Epidermal melanocyte (primary cell): ENCODE measurements at regions not wholly inside any gene's neighbourhood (a gene's known extent, or its start where the extent isn't known, plus 50 kb on each side); places are given as distances from the start of the nearest gene placed in this dataset.

ENCODE experiments used
- DNase-seq: peaks from one replicate; pipeline ENCODE4 v3.0.0; 2011; ENCODE audit warnings: low spot score; ENCODE audit not compliant: insufficient read length

- no peak for DNase-seq
Observed at GRCh38 chr18:73739098-73739497, 408.5 kb downstream of the FBXO15 start.

- DNase-seq, result no peak
Observed at GRCh38 chr18:73737990-73738389, 409.6 kb downstream of the FBXO15 start.

DNA sequence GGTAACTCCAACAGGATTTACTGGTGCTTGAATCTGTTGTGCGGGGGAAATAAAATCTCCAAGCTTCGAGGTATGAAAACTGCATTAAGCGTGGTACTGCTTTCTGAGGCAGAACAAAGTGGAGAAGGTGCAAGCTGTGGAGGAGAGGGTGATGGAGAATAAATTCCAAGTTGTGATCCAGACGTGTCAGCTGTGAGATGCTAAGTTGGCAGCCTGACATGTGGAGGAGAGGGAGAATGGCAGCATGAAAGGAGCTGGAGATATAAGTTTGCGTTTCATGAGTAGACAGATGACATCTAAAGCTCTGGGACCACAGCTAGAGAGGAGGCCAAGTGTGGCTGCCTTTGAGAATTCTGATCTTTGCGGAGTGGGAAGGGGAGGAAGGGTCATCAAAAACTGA lies 411.8 kb downstream of the FBXO15 start:
- no peak for DNase-seq

DNA sequence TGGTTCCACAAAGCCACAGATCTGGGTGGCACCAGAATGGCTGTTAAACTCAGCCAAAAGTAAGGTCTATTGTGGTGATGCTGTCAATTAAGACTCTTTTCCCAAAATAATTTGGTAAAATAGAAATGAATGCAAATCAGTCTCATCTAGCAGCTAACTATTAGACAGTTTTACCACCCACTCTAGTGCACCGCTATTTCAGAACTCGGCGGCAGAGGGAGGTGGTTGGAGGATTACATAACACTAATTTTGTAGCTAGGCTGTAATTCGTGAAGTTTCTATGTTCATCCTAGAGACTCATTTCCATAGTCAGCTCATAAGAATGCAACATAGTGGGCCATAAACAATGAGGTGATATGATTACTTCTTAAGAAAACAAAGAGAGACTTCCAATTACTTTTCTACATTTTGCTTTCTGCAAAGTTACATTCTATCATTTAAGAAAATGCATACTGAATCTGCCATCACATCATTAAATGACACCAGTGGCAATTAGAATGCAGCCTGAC lies 413.8 kb downstream of the FBXO15 start:
- no peak for DNase-seq

GRCh38 chr18:73733376-73733775 lies 414.3 kb downstream of the FBXO15 start:
- DNase-seq, result no peak

DNA sequence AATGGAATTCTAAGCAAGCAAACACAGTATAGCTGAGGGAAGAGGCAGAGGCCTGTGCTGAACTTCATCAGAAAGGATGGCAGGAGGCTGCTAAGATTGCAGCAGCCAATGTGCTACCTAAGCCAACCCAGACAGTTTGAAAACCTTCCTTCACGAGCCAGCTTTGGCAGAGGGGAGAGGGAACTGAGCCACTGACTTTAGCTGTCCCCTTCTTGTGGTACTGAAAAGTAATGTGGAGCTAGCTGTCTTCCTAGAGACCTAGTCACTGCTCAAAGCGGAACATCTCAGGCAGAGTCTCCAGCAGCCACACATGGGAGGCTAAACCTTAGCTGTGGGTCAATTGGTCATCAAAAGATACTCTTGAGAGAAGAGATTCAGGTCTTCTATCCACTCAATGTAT lies 419.0 kb downstream of the FBXO15 start:
- no peak for DNase-seq

DNA sequence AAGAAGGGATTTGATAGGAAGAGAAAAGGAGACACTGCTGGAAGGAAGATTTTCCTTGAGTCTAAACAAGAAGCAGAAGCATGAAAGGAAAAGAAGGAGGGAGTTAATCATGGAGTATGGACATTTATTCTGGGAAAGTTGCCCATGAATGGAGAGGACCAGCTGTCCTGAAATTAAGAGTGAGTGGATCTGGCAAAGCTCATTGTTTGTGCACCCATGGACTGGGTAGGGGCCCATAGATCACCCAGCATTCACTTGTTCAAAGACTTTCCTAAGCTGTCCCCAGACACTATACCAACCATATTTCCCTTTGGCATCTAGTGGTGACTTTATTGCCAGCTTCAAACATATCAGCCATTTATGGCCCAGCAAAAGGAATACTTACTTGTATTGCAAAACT lies 422.7 kb downstream of the FBXO15 start:
- DNase-seq, result no peak

DNA sequence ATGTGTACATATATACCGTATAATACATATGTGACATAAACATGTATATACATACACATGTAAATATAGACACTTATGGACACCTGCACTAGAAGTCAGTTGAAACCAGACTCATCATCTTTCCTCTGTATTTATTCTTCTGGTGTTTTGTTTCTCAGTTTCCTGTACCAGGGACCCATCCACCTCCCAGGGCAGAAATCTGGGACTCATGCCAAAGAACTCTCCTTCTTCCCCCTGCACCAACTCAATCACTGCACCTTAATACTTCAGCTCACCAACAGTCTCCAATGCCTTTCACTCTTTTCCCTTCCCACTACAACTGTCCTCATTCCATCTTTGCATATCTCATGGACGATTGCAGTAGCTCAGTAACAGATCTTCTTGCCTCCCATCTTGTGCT lies 428.0 kb downstream of the FBXO15 start:
- no peak for DNase-seq

DNA sequence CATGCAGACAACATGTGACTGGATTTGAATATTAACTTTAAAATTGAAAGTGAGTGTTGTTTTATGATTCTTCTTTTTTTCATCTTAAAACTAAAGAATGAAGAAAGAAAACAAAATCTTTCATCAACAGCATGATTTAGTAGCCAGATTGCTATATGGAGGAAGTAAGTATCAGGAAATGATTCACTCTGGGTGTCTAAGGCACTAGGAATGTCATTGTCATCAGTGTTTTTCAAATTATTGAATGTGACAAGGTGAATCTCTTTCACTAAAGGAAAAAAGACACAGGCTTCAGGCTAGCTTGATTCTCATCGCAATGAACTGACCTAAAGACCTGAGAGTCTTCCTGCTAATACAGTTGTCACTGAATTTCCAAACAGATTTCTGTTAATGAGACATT lies 430.1 kb downstream of the FBXO15 start:
- no peak for DNase-seq

GRCh38 chr18:73715210-73715670 lies 432.4 kb downstream of the FBXO15 start:
- DNase-seq, result no peak

- no peak for DNase-seq
Observed at GRCh38 chr18:73714466-73714865, 433.2 kb downstream of the FBXO15 start.

DNA sequence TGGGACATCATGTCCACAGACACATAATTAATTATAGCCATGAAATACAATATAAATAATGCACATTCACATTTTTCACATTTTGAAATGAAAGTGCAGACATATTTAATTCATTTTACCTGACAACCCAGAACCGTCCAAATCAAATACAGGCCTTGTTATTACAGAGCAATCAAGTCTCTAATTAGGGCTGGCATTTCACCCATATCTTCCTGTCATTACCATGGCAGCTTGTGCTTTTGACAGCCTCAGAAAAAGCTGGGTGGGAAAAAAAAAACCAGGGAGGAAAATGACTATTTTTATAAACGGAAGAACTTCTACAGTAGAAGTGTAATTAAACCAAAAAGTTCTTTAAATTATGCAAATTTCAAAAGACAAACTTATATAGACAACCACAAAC lies 436.4 kb downstream of the FBXO15 start:
- no peak for DNase-seq

DNA sequence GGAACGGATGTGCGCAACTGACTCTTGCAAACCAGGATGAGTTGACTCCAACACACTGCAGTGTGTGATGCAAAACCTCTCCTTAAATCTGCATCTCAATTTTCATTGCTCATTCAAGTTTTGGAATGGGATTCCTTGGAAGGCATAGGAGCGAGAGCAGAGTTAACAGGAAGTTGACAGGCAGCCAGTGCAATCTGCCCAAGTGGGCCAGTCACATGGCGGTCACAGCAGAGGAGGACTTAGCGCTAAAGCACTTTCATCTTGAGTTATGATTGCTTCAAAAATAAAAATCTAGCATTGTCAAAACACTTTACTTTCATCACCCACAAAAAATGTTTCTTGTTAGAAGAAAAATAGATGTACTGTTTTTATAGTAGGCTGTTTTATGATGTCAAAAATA lies 439.0 kb downstream of the FBXO15 start:
- no peak for DNase-seq

DNA sequence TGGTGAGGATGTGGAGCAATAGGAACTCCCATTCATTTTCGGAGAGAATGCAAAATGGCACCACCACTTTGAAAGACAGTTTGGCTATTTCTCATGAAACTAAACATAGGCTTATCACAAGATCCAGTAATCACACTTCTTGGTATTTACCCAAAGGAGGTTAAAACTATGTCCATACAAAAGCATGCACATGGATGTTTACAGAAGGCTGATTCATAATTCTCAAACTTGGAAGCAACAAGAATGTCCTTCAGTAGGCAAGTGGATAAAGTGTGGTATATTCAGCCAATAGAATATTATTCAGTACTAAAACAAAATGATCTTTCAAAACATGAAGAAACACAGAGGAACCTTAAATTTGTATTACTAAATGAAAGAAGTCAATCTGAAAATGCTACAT lies 440.6 kb downstream of the FBXO15 start:
- DNase-seq, result no peak

DNA sequence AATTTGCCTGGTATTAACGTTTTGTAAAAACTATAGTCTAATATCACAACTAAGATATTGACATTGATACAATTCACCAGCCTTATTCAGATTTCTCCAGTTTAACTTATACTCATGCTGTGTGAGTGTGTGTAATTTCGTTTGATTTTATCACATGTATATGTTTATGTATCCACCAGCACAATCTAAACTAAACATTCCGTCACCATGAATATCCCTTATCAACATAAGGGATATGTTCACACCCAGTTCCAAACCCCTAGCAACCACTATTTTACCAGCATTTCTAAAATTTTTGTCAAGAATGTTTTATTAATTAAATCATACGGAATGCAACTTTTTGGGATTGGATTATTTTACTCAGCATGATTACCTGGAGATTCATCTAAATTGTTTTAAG lies 450.3 kb downstream of the FBXO15 start:
- DNase-seq, result no peak

- DNase-seq, result no peak
Observed at GRCh38 chr18:73696698-73697097, 450.9 kb downstream of the FBXO15 start.

DNA sequence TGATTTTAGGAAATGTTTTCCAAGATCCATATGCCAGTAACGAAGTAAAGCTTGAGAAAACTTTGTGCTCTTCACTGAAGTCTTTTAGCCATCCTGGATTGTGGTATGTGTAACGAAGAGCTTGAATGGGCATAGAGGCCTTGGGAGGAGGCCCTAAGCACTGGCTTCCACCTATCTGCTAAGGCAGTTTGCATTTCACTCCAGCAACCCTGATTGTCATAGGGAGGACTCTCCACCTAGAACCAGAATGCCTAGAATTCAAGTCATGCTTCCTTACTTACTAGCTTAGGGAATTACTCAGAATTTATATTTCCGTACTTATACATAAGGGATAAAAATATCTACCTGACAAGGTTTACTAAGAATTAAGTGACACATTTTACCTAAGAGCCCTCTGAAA lies 451.5 kb downstream of the FBXO15 start:
- no peak for DNase-seq

DNA sequence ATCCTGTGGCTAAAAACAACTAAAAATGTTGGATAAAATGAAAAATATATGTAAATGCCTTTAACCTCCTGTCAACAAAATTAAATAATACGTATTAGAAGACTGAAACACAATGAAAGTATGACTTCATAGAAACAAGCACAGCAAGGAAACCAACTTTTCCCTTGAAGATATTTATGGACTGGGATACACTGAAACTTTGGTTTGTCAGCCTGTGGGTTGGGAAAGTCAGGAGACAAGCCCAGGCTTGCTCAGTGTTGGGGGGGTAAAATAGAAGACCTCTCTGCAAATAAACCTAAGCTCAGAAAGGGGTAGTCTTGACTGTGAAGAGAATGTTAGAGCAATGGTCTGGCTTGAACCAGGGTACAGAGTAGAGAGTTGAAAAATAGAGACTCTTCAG lies 454.5 kb downstream of the FBXO15 start:
- no peak for DNase-seq

DNA sequence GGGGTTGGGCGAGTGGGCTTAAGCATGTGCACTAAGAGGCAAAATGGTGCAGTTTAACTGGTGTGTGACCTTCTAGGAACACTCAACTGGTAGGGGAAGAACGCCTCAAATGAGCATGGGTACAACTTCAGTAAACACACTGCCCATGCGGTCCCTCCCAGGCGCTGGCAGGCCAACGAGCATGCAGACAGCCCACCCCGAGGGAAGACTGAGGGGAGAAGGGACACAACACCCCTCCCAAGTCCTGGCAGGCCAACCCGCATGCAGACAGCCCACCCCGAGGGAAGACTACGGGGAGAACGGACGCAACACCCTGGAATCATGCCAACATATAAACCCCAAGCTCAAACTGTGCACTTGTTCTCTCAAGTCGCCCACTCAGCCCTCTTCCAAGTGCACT lies 456.0 kb downstream of the FBXO15 start:
- no peak for DNase-seq

GRCh38 chr18:73691118-73691517 lies 456.5 kb downstream of the FBXO15 start:
- DNase-seq, result no peak

DNA sequence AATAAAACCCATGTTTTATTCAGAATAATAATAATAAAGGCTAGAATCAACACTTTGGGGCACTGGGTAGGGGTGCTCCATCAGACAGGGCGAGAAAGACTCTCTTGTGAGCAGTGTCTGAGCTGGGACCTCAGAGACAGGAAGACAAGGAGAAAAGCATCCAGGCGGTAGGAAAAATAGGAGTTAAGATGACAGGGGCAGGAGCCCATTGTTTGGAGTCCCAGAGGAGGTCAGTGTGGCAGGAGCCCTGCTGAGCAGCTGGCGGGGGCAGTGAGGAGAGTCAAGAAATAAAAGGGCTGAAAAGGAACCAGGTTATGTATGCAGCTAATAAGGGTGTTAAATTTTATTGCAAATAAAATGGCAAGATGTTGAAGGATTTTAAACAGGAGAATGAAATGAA lies 457.4 kb downstream of the FBXO15 start:
- DNase-seq, result no peak

GRCh38 chr18:73688851-73689711 lies 458.6 kb downstream of the FBXO15 start:
- DNase-seq, result no peak

DNA sequence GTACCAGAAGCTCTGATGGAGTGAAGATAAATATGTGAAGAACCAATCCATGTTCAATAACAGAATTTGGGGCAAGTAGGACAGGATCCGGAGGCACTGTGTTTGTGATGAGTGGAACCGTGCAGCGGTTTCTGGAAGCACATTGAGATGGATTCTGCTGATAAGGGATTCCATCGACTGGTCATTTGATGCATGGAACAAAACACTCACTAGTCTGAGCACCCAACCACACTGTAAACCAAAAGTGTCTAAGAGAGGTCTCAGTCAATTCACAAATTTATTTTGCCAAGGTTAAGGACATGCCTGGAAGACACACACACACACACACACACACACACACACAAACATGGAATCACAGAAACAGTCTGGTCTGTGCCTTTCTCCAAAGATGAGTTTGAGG lies 459.5 kb downstream of the FBXO15 start:
- no peak for DNase-seq
